ENCODE measurements at regions not wholly inside any gene's neighbourhood (a gene's known extent, or its start where the extent isn't known, plus 50 kb on each side); places are given as distances from the start of the nearest gene placed in this dataset.

GRCh38 chr11:69985641-69986439, 92.3 kb upstream of the ANO1 start:
- DNase-seq (ENCODE audit: low read depth in 4 of 4, low spot score in 3 of 4) = no peak

DNA sequence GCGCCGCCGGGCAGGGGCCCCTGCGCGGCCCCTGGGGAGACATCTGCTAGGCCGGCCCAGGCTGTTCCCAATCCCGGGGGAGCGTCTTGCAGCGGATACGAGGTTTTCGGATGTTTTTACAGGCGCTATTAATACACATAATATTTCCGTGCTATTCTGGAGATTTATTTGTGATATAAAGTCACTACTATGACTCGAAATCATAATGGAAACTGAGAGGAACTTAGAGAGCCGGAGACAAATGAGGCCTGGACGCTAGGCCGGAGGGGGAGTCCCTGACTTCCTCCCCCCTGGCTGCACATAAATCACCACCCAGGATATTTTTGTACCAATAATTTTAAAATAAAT, 91.7 kb upstream of the ANO1 start:
- DNase-seq (ENCODE audit: low read depth in 4 of 4, low spot score in 3 of 4) = no peak

GRCh38 chr11:69986830-69987229, 91.3 kb upstream of the ANO1 start:
- DNase-seq (ENCODE audit: low read depth in 4 of 4, low spot score in 3 of 4) = no peak

- no peak for DNase-seq (ENCODE audit: low read depth in 4 of 4, low spot score in 3 of 4)
Measured at GRCh38 chr11:69992026-69992425, 86.1 kb upstream of the ANO1 start.

- DNase-seq (ENCODE audit: low read depth in 4 of 4, low spot score in 3 of 4) = no peak
Measured at GRCh38 chr11:69992943-69993694, 85.0 kb upstream of the ANO1 start.

DNA sequence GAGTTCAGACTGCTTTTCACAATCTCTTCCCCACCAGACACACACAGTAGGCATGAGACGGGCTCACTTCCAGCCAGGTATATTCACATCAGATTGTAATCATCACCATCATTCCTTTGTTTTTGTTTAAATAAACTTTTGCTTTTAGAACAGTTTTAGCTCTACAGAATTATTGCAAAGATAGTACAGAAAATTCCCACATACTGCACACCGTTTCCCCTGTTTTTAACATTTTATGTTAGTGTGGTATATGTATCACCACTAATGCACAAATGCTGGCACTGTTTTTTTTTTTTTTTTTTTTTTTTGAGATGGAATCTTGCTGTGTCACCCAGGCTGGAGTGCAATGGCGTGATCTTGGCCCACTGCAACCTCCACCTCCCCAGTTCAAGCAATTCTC, 83.3 kb upstream of the ANO1 start:
- DNase-seq (ENCODE audit: low read depth in 4 of 4, low spot score in 3 of 4) = no peak

- no peak for DNase-seq (ENCODE audit: low read depth in 4 of 4, low spot score in 3 of 4)
Measured at GRCh38 chr11:69995697-69996096, 82.4 kb upstream of the ANO1 start.

DNA sequence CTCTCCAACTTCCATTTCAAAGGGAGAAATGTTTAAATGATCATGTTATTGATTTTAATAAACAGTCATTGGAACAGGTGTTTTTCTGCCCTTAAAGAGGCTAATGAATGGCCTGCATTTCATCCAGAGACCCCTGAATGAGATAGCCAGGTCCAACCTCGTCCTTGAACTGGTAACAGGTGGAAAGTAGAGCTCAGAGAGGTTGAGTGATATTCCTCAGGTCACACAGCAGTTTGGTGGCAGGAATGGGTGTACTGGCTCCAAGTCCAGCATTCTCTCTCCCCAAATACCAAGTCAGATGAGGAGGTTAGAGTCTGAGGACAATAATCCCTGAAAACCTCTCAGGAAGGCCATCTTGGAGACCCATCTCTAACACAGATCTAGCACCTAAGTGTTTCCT, 81.7 kb upstream of the ANO1 start:
- DNase-seq (ENCODE audit: low read depth in 4 of 4, low spot score in 3 of 4) = no peak

- DNase-seq (ENCODE audit: low read depth in 4 of 4, low spot score in 3 of 4) = no peak
Measured at GRCh38 chr11:69997352-69997751, 80.8 kb upstream of the ANO1 start.

DNA sequence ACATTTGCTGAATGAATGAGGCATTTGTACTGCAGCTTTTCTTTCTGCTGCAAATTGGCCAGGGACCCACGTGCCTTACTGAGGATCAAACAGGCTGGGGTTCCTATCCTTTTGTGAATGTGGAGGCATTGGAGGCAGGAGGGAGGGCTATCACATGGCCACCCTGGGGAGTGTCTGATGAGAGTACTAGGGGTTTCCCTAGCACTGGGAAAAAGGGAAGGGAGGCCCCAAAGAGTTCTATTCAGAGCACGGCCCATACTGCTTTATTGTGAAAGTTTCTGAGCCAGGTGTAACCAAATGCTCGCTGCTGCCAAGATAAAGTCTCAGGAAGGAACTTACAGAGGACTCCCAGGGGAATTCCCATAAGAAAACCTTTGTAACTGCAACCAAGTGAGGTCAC, 78.4 kb upstream of the ANO1 start:
- DNase-seq (ENCODE audit: low read depth in 4 of 4, low spot score in 3 of 4) = no peak

DNA sequence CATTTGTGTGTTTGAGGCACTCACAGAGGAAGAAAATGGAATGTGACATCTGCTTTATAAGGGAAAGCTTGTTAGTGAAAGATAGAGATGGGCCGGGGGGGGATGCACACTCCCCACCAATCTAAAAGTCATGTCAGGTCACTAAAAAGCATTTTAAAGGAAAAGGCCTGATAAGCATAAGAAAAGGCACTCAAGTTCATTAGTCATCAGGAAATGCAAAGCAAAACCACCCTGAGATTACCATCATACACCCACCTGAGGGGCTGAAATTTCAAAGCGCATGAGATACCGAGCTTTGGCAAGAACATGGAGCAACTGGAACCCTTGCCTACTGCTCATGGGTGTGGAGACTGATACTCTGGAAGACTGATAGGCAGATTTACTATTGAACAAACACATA, 77.9 kb upstream of the ANO1 start:
- DNase-seq (ENCODE audit: low read depth in 4 of 4, low spot score in 3 of 4) = no peak

DNA sequence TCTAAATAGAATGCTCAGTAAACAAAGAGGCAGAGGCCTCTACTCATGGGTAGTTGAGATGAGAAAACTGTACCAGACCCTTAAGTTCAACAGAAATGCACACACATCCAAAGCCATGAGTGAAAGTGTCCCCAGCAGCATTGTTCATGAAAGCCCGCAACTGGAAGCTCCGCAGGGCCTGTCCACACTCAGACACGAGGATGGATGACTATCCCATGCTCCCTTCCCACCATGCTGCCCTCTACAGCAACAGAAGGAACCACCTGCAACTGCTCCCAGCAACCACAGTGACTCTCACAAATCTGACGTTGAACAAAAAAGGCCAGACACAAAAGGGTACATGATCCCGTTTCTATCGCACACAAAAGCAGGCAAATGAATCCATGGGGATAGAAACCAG, 76.9 kb upstream of the ANO1 start:
- no peak for DNase-seq (ENCODE audit: low read depth in 4 of 4, low spot score in 3 of 4)

- no peak for DNase-seq (ENCODE audit: low read depth in 4 of 4, low spot score in 3 of 4)
Measured at GRCh38 chr11:70002433-70002832, 75.7 kb upstream of the ANO1 start.

GRCh38 chr11:70005107-70005818, 72.9 kb upstream of the ANO1 start:
- no peak for DNase-seq (ENCODE audit: low read depth in 4 of 4, low spot score in 3 of 4)

DNA sequence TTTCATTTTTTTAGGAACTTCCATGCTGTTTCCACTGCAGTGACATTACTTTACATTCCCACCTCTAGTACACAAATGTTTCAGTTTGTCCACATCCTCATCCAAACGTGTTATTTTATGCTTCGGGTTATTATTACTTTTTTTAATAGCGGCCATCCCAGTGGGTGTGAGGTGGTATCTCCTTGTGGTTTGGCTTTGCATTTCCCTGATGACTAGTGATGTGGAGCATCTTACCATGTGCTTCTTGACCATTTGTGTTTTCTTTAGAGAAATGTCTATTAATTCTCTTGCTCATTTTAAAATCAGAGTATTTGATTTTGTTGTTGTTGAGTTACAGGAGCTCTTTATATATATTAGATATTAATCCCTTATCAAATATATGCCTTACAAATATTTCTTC, 70.3 kb upstream of the ANO1 start:
- no peak for DNase-seq (ENCODE audit: low read depth in 4 of 4, low spot score in 3 of 4)

DNA sequence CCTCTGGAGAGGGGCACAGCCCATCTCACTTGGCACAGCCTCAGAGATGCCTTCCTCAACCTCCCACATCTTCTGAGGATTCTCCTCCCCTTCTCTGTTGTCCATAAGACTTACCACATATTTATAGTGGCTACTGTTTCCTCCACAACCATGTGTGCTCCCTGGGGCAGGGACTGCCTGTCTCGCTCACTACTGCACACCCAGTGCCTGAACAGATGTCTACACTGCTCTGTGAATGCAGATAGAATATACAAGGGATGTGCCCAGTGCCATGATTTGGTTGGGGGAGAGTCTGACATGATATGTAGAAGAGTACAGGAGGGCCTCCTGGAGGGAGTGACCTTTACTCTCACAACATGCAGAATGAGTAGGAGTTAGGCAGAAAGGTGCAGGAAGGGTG, 67.3 kb upstream of the ANO1 start:
- no peak for DNase-seq (ENCODE audit: low read depth in 4 of 4, low spot score in 3 of 4)

GRCh38 chr11:70012134-70012733, 65.9 kb upstream of the ANO1 start:
- DNase-seq (ENCODE audit: low read depth in 4 of 4, low spot score in 3 of 4) = no peak

DNA sequence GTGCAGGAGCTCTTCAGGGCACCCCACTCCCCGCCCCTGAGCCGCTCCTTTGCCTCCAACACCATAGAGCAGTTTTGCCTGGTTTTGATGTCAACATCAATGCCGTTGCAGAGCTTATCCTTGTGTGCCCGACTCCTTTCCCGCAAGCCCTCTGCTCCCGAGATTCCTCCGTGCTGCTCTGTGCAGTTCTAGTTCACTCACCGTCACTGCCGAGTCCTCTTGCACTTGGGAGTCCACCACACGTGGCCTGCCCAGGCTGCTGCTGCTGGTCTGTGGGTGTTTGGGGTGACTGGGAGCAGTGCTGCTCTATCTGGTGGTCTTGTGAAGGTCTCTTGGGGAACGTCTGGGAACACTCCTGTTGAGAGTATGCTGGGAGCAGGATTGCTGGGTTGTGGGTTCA, 63.8 kb upstream of the ANO1 start:
- no peak for DNase-seq (ENCODE audit: low read depth in 4 of 4, low spot score in 3 of 4)

DNA sequence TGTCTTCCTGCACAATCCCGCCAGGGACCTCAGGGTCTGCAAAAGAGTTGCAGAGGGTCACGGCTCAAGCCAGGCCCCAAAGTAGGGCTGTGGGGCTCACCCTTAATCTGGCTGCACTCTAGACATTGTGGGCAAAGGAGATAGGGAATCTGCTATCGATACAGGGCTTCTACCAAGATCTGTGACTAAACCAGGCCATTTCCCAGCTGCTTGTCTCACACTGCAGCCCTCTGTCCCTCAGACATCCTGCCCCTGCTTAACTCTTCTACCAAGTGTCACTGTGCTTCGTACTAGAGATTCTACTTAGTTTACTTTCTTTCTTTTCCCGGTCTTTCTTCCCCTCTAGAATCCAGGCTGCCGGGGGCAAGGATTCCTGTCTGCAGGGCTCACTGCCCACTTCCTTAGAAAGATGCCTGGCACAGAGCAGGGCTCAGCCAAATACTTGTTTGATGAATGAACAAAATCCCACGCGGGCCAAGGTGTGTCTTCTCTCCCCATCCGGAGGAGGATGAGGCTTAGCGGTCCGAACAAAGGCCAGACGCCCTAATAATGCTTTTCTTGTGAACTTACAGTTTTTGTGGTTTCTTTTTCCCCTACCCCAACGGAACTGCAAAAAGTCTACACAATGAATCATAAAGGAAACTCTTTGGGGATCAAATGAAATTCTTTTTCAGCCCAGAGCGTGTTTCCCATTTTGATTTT, 61.3 kb upstream of the ANO1 start:
- no peak for DNase-seq (ENCODE audit: low read depth in 4 of 4, low spot score in 3 of 4)

GRCh38 chr11:70018816-70019215, 59.3 kb upstream of the ANO1 start:
- DNase-seq (ENCODE audit: low read depth in 4 of 4, low spot score in 3 of 4) = no peak

DNA sequence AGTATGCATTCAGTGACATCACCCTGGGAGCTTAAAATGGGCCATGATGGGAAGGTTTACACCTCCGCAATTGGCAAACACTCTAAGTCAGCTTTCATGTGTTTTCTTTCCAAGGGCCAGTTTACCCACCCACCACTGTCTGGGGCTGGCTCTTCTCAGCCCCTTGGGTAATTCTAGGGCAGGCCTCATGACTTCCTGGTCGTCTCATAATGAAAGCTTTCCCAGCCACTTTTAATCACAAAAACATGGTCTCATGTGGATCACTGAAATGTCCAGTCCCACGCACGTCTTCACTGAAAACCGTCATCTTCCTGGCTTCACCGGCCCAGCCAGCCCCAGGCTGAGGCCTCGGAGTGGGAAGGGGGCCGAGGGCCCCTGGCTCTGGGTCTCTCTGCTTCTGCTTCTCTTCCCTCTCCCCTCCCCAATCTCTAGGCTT, 58.5 kb upstream of the ANO1 start:
- no peak for DNase-seq (ENCODE audit: low read depth in 4 of 4, low spot score in 3 of 4)
